Vagina (tissue), 2 donors: ENCODE measurements at regions not wholly inside any gene's neighbourhood (a gene's known extent, or its start where the extent isn't known, plus 50 kb on each side); places are given as distances from the start of the nearest gene placed in this dataset.

ENCODE experiments used
- DNase-seq, 2 donors: peaks; one replicate each; pipeline ENCODE4 v3.0.0-alpha.2; 2017; ENCODE audit errors: extremely low spot score in 2 of 2
- H3K27ac ChIP-seq: fragments of 200-600 bp; sonication (generic); one replicate; pipeline ENCODE4 v1.5.1; 2019
- H3K27me3 ChIP-seq: fragments of 200-600 bp; sonication (generic); one replicate; pipeline ENCODE4 v1.5.1; 2019
- H3K36me3 ChIP-seq, 2 donors: fragments of 200-600 bp; sonication (generic); one replicate each; pipeline ENCODE4 v1.5.1; 2017 to 2019
- H3K4me1 ChIP-seq: fragments of 200-600 bp; sonication (generic); one replicate; pipeline ENCODE4 v1.5.1; 2019
- H3K4me3 ChIP-seq, 2 donors: fragments of 200-600 bp; sonication (generic); 1 replicate in 1 of 2; 2 replicates in 1 of 2; pipeline ENCODE4 v1.5.1; 2016 to 2019
- H3K9me3 ChIP-seq: fragments of 200-600 bp; sonication (generic); one replicate; pipeline ENCODE4 v1.5.1; 2019
- CTCF ChIP-seq, 3 experiments: fragments of 450-650 bp in 2 of 3; fragments of 200-600 bp in 1 of 3; sonication (generic) in 1 of 3; IDR thresholded peaks; one replicate each; pipeline ENCODE4 v1.5.1; 2017 to 2019; ENCODE audit warnings: antibody characterized with exemption in 3 of 3, mild to moderate bottlenecking in 2 of 3, moderate library complexity in 2 of 3
- POLR2A ChIP-seq, 2 donors: fragments of 450-650 bp; IDR thresholded peaks; one replicate each; pipeline ENCODE4 v1.6.1; 2017; ENCODE audit warnings: antibody characterized with exemption in 2 of 2, mild to moderate bottlenecking in 2 of 2, moderate library complexity in 2 of 2
- POLR2AphosphoS5 ChIP-seq, 2 donors: sonication (generic); formaldehyde crosslinking; IDR thresholded peaks; one replicate each; pipeline ENCODE4 v1.9.0; 2017; ENCODE audit warnings: antibody characterized with exemption in 2 of 2, mild to moderate bottlenecking in 2 of 2, low read depth in 1 of 2; ENCODE audit not compliant: insufficient read depth in 1 of 2
- intact Hi-C: fragments of 100-400 bp; cut with DNase I; formaldehyde crosslinking; loops from one replicate; pipeline ENCODE4 v1.15.1; 2023

- no peaks in the 10 kb centered on the region for H3K36me3 ChIP-seq
- H3K27me3 ChIP-seq = no peaks in the 10 kb centered on the region
- no peak for TF ChIP-seq POLR2AphosphoS5 (IDR thresholded peaks at IDR 0.05; ENCODE audit: insufficient read depth in 1 of 2, low read depth in 1 of 2)
- TF ChIP-seq POLR2A (IDR thresholded peaks at IDR 0.05) = no peak
- no peak for TF ChIP-seq CTCF (IDR thresholded peaks at IDR 0.05)
- intact Hi-C loops = no loop called here
- H3K4me1 ChIP-seq = no peaks in the 10 kb centered on the region
- no peaks in the 10 kb centered on the region for H3K9me3 ChIP-seq
- no peak overlapping the region for H3K27ac ChIP-seq
- H3K4me3 ChIP-seq = no peak overlapping the region
- DNase-seq = no peak
These were observed 127.6 kb upstream of the TFAP2D start for GRCh38 chr6:50585441-50586330.

GRCh38 chr6:50586331-50586675 is 127.0 kb upstream of the TFAP2D start:
- DNase-seq = no peak
- Histone ChIP-seq H3K27ac (no peak overlapping the region), H3K4me1 (no peaks in the 10 kb centered on the region), H3K36me3 (no peaks in the 10 kb centered on the region), H3K4me3 (no peak overlapping the region), H3K9me3 (no peaks in the 10 kb centered on the region), H3K27me3 (no peaks in the 10 kb centered on the region)
- TF ChIP-seq POLR2A (IDR thresholded peaks at IDR 0.05) = no peak
- no peak for TF ChIP-seq CTCF (IDR thresholded peaks at IDR 0.05)
- TF ChIP-seq POLR2AphosphoS5 (IDR thresholded peaks at IDR 0.05; ENCODE audit: insufficient read depth in 1 of 2, low read depth in 1 of 2) = no peak
- intact Hi-C loops = no loop called here

GRCh38 chr6:50589751-50590470 is 123.4 kb upstream of the TFAP2D start:
- TF ChIP-seq CTCF (IDR thresholded peaks at IDR 0.05) (no peak), POLR2A (IDR thresholded peaks at IDR 0.05) (no peak), POLR2AphosphoS5 (IDR thresholded peaks at IDR 0.05; ENCODE audit: insufficient read depth in 1 of 2, low read depth in 1 of 2) (no peak)
- Histone ChIP-seq H3K4me3 (no peak overlapping the region), H3K27ac (no peak overlapping the region), H3K27me3 (no peaks in the 10 kb centered on the region), H3K36me3 (no peaks in the 10 kb centered on the region), H3K4me1 (no peaks in the 10 kb centered on the region), H3K9me3 (no peaks in the 10 kb centered on the region)
- no peak for DNase-seq
- intact Hi-C loops = no loop called here

GRCh38 chr6:50591135-50591534 is 122.2 kb upstream of the TFAP2D start:
- H3K36me3 ChIP-seq = no peaks in the 10 kb centered on the region
- intact Hi-C loops = no loop called here
- no peaks in the 10 kb centered on the region for H3K4me1 ChIP-seq
- DNase-seq = no peak
- no peak overlapping the region for H3K27ac ChIP-seq
- no peaks in the 10 kb centered on the region for H3K27me3 ChIP-seq
- no peaks in the 10 kb centered on the region for H3K9me3 ChIP-seq
- no peak for TF ChIP-seq POLR2AphosphoS5 (IDR thresholded peaks at IDR 0.05; ENCODE audit: insufficient read depth in 1 of 2, low read depth in 1 of 2)
- TF ChIP-seq POLR2A (IDR thresholded peaks at IDR 0.05) = no peak
- TF ChIP-seq CTCF (IDR thresholded peaks at IDR 0.05) = no peak
- H3K4me3 ChIP-seq = no peak overlapping the region

GRCh38 chr6:50600280-50600679 is 113.0 kb upstream of the TFAP2D start:
- TF ChIP-seq POLR2AphosphoS5 (IDR thresholded peaks at IDR 0.05; ENCODE audit: insufficient read depth in 1 of 2, low read depth in 1 of 2) = no peak
- TF ChIP-seq POLR2A (IDR thresholded peaks at IDR 0.05) = no peak
- TF ChIP-seq CTCF (IDR thresholded peaks at IDR 0.05) = no peak
- H3K9me3 ChIP-seq = no peaks in the 10 kb centered on the region
- intact Hi-C loops = no loop called here

More at GRCh38 chr6:50600280-50600679, 113.0 kb upstream of the TFAP2D start:
- Histone ChIP-seq H3K4me1 (no peaks in the 10 kb centered on the region), H3K27ac (no peak overlapping the region), H3K36me3 (no peaks in the 10 kb centered on the region), H3K27me3 (no peaks in the 10 kb centered on the region), H3K4me3 (no peak overlapping the region)
- DNase-seq = no peak
